ENCODE measurements at regions not wholly inside any gene's neighbourhood (a gene's known extent, or its start where the extent isn't known, plus 50 kb on each side); places are given as distances from the start of the nearest gene placed in this dataset.
A peak's percentile ranks its signal among the peaks of the same experiment; 100 is the strongest.
"Not testable (repeated sequence)": the region's sequence is repeated elsewhere in the genome, so short reads cannot be mapped to it uniquely, and the experiment has no call there.

DNA sequence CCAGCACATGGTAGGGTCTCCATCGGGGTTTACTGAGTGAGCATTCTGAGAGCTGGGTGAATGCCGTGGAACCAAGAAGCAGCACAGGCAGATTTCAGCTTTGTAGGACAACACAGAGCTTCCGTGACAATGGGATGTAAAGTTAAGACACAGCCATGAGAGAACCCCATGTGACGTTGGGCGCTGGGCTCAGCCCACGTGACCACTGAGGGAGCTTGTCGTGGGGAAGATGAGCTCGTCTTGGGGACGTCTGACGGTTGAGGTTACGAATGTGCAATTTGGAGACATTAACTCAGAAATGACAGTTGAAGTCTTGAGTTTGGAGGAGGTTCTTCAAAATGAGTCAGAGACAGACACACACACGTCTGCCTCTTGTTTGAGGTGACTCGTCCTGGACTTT, 51.5 kb upstream of the MUC20 start:
- peak in 1 of 5 experiments; percentile 82 for DNase-seq

DNA sequence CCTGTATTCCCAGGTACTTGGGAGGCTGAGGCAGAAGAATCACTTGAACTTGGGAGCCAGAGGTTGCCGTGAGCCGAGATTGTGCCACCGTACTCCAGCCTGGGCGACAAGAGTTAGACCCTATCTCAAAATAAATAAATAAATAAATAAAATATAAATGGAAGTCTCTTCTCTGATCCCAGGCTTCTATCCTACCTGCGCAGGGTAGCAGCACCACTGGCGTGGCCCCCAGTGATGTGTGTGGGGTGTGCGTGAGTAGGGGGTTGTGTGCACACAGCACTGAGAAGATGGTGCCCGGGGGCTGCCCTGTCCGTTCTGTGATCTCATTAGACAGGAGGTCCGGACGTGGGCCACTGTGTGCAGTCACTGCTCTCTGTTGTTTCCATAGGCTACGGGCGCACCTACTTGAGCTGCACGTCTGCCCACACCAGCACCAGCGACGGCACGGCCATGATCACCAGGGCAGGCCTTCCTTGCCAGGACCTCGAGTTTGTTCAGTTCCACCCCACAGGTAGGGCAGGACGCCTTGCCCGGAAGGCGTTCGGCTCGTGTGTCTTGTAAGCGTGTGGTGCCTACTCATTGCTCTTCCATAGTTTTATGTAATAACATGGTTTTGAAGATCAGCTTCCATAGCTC, 52.5 kb upstream of the MUC20 start:
- DNase-seq, result not testable (repeated sequence)

DNA sequence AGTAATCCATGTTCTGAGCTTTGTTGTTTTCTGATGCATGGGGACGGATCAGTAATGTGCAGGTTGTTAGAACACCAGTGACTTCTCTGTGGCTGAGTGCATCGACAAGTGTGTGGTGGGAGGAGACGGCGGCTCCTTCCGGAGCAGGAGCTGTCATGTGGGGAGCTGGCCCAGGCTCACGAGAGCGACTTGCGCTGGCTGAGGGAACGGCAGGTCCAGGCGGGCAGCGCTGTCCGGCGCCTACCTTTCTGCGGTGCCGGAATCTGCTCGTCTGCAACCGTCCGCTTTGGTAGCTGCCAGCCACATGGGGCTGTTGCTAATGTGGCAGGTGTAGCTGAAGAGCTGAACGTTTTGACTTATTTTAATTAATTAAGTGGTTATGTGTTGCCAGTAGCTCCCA, 55.5 kb upstream of the MUC20 start:
- not testable (repeated sequence) for DNase-seq

DNA sequence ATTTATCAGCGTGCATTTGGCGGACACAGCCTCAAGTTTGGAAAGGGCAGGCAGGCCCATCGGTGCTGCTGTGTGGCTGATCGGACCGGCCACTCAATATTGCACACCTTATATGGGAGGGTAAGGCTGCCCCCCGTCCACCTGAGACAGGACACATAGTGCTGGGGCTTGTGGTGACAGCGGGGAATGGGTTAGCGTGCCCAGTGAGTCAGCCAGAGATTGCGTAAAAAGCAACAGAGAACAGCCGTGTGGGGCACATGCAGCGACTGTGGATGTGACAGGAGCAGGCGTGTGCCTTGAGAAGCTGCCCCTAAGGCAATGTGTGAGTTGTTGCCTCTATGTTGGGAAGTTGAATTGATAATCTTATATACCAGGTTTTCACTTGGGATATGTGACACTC, 56.6 kb upstream of the MUC20 start:
- DNase-seq, result not testable (repeated sequence)

DNA sequence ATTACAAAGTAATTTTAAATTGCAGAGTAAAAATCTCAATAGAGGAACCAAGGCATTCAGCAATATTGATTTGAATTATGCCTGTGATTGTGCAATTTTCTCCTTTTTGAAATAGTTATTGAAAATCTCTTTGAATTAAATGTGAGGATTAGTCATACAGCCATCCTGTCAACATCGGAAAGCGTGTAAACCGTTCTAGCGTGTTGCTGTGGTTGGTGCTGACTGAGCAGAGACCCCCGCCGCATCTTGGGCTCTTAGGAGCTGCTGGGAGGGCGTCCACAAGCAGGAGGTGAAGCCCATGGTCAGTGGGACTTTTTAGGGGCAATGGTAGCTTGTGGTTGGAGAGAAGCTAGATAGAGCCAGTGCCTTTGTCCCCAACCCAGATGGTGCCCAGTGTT, 61.6 kb upstream of the MUC20 start:
- not testable (repeated sequence) for DNase-seq

DNA sequence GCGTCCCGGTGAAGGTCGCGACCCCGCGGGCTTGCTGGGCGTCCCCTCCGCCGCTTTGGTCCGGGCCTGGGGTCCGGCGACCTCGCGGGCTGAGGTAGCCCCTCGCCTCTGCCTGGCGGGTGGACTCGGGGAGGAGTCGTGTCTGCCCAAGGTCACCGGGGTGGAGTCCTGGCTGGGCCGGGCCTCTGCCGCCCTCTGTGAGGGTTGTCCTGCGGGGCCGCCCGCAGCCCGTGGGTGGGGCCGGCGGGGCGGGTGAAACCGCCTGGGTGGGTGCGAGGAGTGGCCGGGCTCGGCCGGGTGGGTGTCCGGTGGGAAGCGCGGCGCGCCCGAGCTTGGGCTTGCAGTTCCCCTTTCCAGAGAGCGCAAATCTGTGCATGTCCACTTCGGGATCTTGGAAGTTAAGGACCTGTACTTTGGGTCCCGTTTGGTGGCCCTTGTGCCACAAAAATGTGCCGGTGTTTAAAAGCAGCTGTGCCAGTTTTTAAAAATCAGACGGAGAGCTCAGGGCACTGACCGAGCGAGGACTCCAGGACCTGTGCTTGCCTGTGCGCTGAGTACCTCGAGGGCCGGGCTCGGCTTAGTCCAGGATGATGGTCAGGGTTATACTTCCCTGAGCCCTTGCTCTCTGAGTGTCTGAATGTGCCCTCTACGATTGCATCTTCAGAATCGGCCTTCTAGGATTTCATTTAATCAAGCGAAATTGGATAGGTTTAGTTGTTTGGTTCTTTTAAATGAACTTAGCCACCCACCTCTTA, 62.2 kb upstream of the MUC20 start:
- not testable (repeated sequence) for DNase-seq

DNA sequence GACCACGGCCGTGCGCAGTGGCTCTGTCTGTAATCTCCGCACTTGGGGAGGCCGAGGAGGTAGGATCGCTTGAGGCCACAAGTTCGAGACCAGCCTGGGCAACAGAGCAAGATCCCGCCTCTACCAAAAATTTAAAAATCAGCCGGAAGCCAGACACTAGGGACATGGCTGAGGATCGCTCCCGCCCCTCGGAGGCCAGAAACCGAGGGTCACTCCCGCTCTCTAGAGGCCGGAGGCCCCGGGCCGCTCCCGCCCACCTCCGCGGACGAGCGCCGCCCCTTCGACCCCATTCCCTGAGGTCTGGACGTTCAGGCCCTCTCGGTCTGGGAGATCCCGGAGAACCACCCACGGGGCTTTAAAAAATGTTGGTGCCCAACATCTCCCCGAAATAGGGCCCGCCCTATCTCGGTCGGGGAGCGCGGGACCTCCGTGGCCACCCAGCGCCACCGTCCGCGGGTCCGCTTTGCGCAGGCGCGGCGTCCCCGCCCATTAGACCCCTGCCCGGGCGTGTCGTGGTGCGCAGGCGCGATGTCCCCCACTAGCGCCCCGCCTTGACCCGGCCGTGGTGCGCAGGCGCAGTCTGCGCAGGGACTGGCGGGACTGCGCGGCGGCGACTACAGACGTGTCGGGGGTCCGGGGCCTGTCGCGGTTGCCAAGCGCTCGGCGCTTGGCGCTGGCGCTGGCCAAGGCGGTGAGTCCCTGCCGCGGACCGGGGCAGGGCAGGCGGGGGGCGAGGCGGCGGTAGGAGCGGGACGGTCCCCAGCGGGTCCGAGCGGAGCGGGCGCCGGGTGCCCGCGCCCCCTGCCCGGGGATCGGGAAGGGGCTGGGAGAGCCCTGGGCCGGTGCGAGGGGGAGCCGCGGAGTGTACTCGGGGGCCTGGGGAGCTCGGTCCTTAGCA, 63.1 kb upstream of the MUC20 start:
- peak; percentile 83 to 93 (median 84) for DNase-seq

DNA sequence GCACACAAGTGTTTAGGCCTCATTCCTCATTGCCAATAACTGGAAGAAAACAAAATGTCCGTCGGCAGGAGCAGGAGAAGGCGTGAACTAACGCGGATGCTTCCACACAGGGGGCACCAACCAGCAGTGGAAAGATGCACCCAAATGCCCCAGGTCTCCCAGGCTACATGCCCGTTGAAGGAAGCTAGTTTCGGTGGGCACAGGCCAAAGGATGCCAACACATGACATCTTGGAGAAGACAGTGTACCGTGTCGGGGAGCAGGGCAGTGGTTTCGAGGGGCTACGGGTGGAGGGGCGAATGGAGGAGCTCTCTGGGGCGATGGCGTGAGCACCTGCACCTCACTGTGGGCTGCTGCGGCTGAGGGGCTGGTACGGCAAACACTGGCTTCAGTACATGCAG, 64.7 kb upstream of the MUC20 start:
- DNase-seq, result not testable (repeated sequence)

DNA sequence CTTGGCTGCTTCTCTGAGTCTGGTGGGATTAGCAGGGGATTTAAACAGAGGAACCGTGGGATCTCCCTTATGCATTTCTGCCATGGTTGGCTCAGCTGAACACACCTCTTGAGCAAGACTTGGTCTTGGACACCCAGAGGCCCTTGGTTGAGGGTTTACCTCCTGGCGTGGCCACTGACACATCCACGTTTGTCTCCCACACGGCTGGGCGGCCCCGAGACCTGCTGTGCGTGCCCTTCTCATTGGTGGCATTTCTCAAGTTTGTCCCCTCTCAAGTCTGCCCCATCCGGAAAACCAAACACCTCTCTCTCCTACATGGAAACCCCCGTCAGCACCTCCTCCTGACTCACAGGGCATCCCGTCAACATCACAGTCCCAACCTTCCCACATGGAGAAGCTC, 66.0 kb upstream of the MUC20 start:
- DNase-seq, result not testable (repeated sequence)

DNA sequence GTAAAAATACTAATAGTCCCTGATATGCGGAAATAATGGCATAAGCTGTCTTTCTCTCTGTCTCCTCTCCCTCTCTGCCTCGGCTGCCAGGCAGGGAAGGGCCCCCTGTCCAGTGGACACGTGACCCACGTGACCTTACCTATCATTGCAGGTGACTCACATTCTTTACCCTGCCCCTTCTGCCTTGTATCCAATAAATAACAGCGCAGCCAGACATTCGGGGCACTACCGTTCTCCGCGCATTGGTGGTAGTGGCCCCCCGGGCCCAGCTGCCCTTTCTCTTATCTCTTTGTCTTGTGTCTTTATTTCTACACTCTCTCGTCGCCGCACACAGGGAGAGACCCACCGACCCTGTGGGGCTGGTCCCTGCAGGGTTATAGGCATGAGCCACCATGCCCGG, 66.6 kb upstream of the MUC20 start:
- not testable (repeated sequence) for DNase-seq

DNA sequence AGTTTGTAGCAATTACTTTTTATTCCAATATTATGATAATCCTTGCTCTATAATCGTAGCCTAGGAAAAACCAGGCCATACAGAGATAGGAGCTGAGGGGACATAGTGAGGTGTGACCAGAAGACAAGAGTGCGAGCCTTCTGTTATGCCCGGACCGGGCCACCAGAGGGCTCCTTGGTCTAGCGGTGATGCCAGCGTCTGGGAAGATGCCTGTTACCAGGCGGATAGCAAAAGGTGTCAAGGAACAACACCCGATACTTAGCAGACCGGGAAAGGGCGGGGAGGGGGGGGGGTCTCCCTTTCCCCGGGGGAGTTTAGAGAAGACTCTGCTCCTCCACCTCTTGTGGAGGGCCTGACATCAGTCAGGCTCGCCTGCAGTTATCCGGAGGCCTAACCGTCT, 67.1 kb upstream of the MUC20 start:
- DNase-seq, result not testable (repeated sequence)

DNA sequence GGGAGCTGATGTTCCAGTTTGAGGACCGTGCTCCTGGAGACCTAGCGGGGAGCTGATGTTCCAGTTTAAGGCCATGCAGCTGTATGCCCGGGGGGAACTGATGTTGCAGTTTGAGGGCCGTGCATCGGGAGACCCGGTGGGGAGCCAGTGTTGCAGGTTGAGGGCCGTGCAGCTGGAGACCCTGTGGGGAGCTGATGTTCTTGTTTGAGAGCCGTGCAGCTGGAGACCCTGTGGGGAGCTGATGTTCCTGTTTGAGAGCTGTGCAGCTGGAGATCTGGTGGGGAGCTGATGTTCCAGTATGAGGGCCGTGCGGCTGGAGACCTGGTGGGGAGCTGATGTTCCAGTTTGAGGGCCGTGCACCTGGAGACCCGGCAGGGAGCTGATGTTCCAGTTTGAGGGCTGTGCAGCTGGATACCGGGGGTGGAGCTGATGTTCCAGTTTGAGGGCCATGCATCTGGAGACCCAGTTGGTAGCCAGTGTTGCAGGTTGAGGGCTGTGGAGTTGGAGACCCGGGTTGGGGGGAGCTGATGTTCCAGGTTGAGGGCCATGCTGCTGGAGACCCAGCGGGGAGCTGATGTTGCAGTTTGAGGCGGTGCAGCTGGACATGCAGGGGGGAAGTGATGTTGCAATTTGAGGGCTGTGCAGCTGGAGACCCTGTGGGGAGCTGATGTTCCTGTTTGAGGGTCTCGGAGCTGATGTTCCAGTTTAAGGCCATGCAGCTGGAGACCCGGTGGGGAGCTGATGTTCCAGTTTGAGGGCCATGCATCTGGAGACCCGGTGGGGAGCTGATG, 64.4 kb upstream of the APOD start:
- DNase-seq, result not testable (repeated sequence)

DNA sequence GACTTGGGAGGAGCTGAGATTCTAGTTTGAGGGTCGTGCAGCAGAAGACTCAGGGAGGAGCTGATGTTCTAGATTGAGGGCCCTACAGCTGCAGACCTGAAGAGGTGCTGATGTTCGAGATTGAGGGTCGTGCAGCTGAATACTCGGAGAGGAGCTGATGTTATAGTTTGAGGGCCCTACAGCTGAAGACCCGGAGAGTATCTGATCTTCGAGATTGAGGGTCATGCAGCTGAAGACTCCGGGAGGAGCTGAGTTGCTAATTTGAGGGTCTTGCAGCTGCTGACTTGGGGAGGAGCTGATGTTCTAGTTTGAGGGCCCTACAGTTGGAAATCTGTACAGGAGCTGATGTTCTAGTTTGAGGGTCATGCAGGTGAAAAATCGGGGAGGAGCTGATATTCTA, 62.1 kb upstream of the APOD start:
- not testable (repeated sequence) for DNase-seq

DNA sequence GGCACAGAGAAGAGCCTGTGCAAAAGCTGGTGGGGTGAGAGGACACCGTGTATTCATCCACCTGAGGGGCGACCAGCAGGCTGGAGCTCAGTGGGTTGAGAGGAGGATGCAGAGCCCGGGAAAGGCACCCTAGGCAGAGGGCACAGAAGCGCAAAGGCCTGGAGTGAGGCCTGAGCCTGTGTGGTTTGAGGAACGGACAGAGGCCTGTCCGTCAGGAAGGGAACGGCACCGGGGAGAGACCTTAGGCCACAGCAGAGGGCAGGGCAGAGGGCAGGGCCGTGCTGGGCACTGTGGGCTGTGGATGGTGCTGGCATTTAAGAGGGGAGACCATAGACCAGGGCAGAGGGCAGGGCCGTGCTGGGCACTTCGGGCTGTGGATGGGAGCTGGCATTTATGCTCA, 59.5 kb upstream of the APOD start:
- DNase-seq, result not testable (repeated sequence)

DNA sequence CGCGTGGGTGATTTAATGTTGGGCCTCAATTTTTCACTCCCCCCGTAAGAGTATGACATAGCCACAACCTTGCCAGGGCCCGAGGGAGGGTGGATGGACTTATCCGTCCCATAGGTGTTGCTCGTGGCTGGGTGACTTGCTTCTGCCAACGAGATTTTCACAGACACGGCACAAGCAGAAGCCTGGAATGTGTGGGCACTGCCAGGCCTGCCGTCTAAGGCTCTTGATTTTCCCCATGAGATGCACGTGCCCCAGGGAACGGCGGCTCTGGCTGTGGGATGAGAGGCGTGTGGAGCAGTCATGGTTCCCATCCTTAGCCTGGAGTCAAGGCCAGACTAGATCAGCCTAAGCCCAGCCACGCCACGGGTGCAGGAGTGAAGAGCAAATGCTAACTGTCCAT, 58.6 kb upstream of the APOD start:
- not testable (repeated sequence) for DNase-seq

DNA sequence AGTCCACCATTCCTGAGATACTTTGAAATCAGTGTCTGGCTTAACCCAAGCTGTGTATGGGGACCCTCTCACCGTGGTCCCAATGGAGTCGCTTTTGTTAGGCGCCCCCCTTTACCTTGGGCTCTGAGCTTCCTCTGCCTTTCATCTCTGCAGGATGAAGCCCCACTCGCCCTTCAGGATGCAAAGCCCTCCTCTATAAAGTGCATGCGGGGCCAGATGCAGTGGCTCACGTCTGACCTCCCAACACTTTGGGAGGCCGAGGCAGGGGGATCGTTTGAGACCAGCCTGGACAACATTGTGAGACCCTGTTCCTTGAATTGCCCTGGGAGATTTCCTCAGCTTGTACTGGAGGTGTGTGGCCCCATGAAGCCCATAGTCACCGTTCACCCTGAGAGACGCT, 54.7 kb upstream of the APOD start:
- not testable (repeated sequence) for DNase-seq

DNA sequence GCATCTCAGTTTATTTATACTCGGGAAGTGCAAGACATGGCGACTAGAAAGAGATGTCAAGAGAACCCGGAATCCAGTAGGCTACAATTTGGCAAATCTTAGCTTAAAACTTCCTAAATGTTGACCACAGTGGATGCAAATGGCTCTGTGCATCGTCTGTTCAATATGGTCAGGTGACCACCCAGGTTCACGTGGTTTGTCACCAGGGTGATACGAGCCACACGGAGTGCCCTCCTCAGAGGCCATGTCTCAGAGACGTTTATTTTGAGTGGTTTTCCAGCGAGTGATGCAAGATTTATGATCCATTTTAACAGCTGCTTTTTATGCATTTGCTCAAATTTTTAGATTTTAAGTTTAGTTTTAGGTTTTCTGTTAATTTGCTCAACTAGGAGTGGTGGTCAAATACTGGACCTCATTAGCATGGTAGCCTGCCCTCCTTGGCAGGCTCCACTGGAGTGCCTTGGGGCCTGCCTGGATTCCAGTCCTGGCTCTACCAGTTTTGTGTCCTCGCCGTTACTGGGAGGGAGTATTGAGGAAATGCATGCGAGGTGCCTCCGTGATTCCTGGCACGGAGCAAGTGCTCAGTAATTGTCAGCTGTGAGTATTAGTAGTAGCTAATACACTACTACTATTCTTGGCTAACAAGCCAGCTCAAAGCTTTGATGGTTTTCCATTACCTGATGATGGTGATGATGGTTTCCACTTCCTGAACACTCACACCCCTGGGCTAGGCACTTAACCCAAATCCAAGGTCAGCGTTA, 53.9 kb upstream of the APOD start:
- not testable (repeated sequence) for DNase-seq

DNA sequence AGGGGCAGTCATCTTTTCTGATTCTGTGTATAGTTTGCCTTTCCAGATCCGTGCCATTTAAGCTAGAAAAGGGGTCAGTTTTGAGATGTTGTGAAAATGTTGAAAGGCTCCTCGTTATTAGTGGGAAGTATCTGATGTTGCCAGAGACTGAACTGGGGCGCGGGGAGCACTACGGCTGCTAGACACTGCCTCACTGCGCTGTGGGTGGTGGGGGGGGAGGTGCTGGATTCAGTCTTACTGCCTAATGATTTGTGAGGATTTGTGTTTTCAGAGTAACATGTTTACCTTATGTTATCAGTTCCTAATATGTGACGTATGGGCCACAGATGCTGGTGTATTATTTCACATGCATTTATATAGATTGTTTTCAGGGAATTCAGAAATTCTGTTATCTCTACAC, 53.3 kb upstream of the APOD start:
- not testable (repeated sequence) for DNase-seq

DNA sequence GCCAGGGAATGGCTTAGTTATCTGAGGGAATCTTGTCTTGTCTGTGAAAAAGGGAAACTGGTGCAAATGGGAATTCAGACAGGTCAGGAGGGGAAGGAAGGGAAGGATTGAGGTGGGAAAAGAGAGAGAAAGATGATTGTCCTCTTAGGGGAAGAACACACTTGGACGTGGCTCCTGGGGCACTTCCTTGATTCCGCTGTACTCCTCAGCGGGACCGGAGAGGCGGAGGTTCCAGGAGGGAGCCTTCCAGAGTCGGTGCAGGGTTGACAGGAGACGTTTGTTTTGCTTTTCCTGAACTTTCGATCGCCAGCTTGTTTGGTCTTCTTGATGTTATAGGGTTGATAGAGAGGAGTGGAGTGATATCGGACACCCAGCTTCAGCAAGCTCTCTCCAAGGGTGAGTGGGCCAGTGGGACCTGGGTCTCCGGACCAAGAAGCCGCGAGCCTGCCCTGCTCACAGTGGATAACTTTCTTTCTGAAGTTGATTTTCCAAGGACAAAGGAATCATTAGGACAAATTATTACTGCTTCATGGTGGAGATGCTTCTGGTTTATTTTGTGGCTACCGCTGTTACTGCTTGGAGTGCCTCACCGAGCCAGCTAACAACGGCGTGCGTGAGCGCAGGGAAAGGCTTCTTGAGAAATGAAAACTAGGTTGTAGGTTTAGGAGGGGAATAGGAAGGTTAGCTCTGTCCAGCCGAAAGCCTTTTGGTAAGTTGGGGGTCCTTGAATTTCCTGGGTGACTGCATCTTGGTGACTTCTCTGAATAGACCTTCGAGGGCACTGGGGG, 52.4 kb upstream of the APOD start:
- DNase-seq, result not testable (repeated sequence)

DNA sequence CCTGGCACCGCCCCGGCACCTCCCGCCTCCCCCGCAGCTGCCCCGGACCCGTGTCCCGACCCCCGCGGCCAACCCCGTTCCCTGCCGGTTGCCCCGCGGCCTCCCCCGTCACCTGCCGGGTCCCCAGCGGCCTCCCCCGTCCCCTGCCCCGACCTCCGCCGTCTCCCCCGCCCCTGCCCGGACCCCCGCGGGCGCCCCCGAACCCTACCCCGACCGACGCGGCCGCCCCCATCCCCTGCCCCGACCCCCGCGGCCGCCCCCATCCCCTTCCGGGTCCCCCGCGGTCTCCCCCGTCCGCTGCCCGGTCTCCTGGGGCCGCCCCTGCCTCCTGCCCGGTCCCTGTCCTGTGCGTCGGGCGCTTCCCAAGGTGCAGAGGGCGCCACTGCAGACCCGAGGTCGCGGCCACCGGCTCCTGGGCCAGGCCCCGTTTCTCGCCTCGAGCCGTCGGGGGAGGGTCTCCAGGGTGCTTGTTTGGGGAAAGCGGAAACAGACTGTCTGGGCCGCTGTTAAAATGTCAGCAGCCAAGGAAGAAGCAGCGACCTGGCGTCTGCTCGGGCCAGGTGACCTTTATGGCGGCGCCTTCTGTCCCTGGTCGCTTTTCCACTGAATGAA, 51.6 kb upstream of the APOD start:
- not testable (repeated sequence) for DNase-seq
